Panc1 (cell line): ENCODE measurements at regions not wholly inside any gene's neighbourhood (a gene's known extent, or its start where the extent isn't known, plus 50 kb on each side); places are given as distances from the start of the nearest gene placed in this dataset.

Source experiments
- ATAC-seq: fragments of 200-7000 bp; cut with Tn5 transposase; 2 replicates; pipeline ENCODE4 v1.9.1; 2020; ENCODE audit warnings: mild to moderate bottlenecking, moderate library complexity
- BruUV-seq: library from RNA; stranded (reverse); fragments of 400-500 nt; replicated peaks from 2 replicates; lab custom pipeline; 2021; lab: Mats Ljungman, UMichigan
- CTCF ChIA-PET: fragments of 300-600 bp; sonication (Branson Sonifier 250); formaldehyde crosslinking; loops from one replicate; lab custom pipeline; 2022; ENCODE audit warnings: antibody characterized with exemption; lab: Charles Lee
- POLR2A ChIA-PET: fragments of 300-600 bp; sonication (Branson Sonifier 250); formaldehyde crosslinking; loops from one replicate; lab custom pipeline; 2022; ENCODE audit warnings: antibody characterized with exemption; lab: Charles Lee
- DNase-seq: peaks from one replicate; pipeline ENCODE4 v3.0.0-alpha.2; 2010; ENCODE audit warnings: low read depth, low spot score
- H3K27ac ChIP-seq: 2 replicates; pipeline ENCODE4 v1.5.1; 2011; ENCODE audit warnings: mild to moderate bottlenecking, low read length, inconsistent platforms
- H3K27me3 ChIP-seq: fragments of 200-500 bp; sonication (Bioruptor generic); 2 replicates; pipeline ENCODE4 v1.6.0; 2014; ENCODE audit warnings: low read length, inconsistent platforms; ENCODE audit not compliant: control insufficient read depth, insufficient read depth
- H3K36me3 ChIP-seq: fragments of 200-500 bp; sonication (Bioruptor generic); 2 replicates; pipeline ENCODE4 v1.5.1; 2014; ENCODE audit warnings: inconsistent platforms, mild to moderate bottlenecking, low read length, moderate library complexity; ENCODE audit not compliant: control insufficient read depth, insufficient read depth
- H3K4me1 ChIP-seq: 2 replicates; pipeline ENCODE4 v1.5.1; 2011; ENCODE audit warnings: inconsistent platforms, mild to moderate bottlenecking, low read length, moderate library complexity; ENCODE audit not compliant: control insufficient read depth, insufficient read depth
- H3K4me3 ChIP-seq, 2 experiments: 2 replicates each; pipeline ENCODE4 v1.5.1; 2011 to 2012; ENCODE audit warnings: low read depth in 2 of 2, low read length in 2 of 2, mild to moderate bottlenecking in 2 of 2, inconsistent platforms in 1 of 2, moderate library complexity in 1 of 2
- H3K9me3 ChIP-seq: fragments of 200-500 bp; sonication (Bioruptor generic); 2 replicates; pipeline ENCODE4 v1.5.1; 2014; ENCODE audit warnings: low read depth, mild to moderate bottlenecking, inconsistent platforms, low read length, moderate library complexity; ENCODE audit not compliant: control insufficient read depth, insufficient read depth
- CTCF ChIP-seq: fragments of 450-650 bp; IDR thresholded peaks from 2 replicates; pipeline ENCODE4 v1.5.1; 2017; ENCODE audit warnings: mild to moderate bottlenecking
- POLR2AphosphoS5 ChIP-seq: IDR thresholded peaks from 2 replicates; pipeline ENCODE4 v1.6.1; 2012; ENCODE audit warnings: mild to moderate bottlenecking, low read depth, low read length, moderate library complexity
- REST ChIP-seq, 2 experiments: IDR thresholded peaks; 2 replicates each; pipeline ENCODE4 v1.6.1; 2011 to 2012; ENCODE audit warnings: low read depth in 2 of 2, control low read depth in 1 of 2, low read length in 1 of 2, mild to moderate bottlenecking in 1 of 2, moderate library complexity in 1 of 2; ENCODE audit not compliant: insufficient read depth in 1 of 2
- SIN3A ChIP-seq: IDR thresholded peaks from 2 replicates; pipeline ENCODE4 v1.6.1; 2012; ENCODE audit warnings: low read depth, mild to moderate bottlenecking, low read length, moderate library complexity, borderline replicate concordance; ENCODE audit not compliant: insufficient read depth
- TCF7L2 ChIP-seq: IDR thresholded peaks from 2 replicates; pipeline ENCODE4 v1.6.1; 2011; ENCODE audit warnings: mild to moderate bottlenecking, low read depth, low read length, inconsistent platforms
- in situ Hi-C: cut with HindIII; loops from 2 replicates; pipeline ENCODE4 v1.10.0; 2016; ENCODE audit warnings: low sequenced_read_pairs, low pct_unique_long_range_greater_than_20kb
- intact Hi-C: fragments of 100-400 bp; cut with micrococcal nuclease; formaldehyde crosslinking; loops from one replicate; pipeline ENCODE4 v1.10.0; 2022; ENCODE audit not compliant: unreplicated experiment

- no TSS peak for BruUV-seq
- Histone ChIP-seq H3K9me3 (no peaks in the 10 kb centered on the region), H3K4me3 (no peak overlapping the region), H3K4me1 (no peaks in the 10 kb centered on the region), H3K36me3 (no peaks in the 10 kb centered on the region), H3K27me3 (no peaks in the 10 kb centered on the region), H3K27ac (no peak overlapping the region)
- ChIA-PET POLR2A (interaction anchor here (0.7 kb wide), 1 partner anchor 122 kb away, joined by 14 read pairs; no protein-coding TSS in a partner anchor), CTCF (no interaction called here)
- DNase-seq = no peak
- intact Hi-C loops (no loop called here), in situ Hi-C loops (no loop called here)
- no peak for TF ChIP-seq SIN3A
- TF ChIP-seq CTCF = no peak
- TF ChIP-seq POLR2AphosphoS5 = no peak
- no peak for TF ChIP-seq TCF7L2
- no peak for ATAC-seq
These were observed 182.8 kb upstream of the ANKRD30A start for GRCh38 chr10:36942616-36943015.

GRCh38 chr10:36903040-36903439 lies 222.4 kb upstream of the ANKRD30A start:
- no peaks in the 10 kb centered on the region for H3K4me1 ChIP-seq
- TF ChIP-seq CTCF (no peak), SIN3A (no peak)
- in situ Hi-C loops = no loop called here
- H3K9me3 ChIP-seq = no peaks in the 10 kb centered on the region
- BruUV-seq = no TSS peak
- intact Hi-C loops = no loop called here
- ATAC-seq (no peak), DNase-seq (no peak)
- no peaks in the 10 kb centered on the region for H3K27me3 ChIP-seq
- ChIA-PET POLR2A (no interaction called here), CTCF (no interaction called here)
- H3K4me3 ChIP-seq = no peak overlapping the region
- H3K27ac ChIP-seq = no peak overlapping the region
- H3K36me3 ChIP-seq = no peaks in the 10 kb centered on the region

GRCh38 chr10:36899652-36900051 lies 225.7 kb upstream of the ANKRD30A start:
- ChIA-PET CTCF (no interaction called here), POLR2A (no interaction called here)
- Histone ChIP-seq H3K27me3 (no peaks in the 10 kb centered on the region), H3K4me1 (no peaks in the 10 kb centered on the region), H3K27ac (no peak overlapping the region), H3K4me3 (no peak overlapping the region), H3K9me3 (no peaks in the 10 kb centered on the region), H3K36me3 (no peaks in the 10 kb centered on the region)
- in situ Hi-C loops (no loop called here), intact Hi-C loops (no loop called here)
- BruUV-seq = no TSS peak
- TF ChIP-seq REST (IDR thresholded peaks at IDR 0.05; ENCODE audit: insufficient read depth in 1 of 2, low read depth in 2 of 2, low read length in 1 of 2) (no peak), CTCF (no peak), TCF7L2 (no peak), POLR2AphosphoS5 (no peak), SIN3A (no peak)
- no peak for DNase-seq
- no peak for ATAC-seq
